Right lobe of liver (tissue), 6 donors: ENCODE measurements at regions not wholly inside any gene's neighbourhood (a gene's known extent, or its start where the extent isn't known, plus 50 kb on each side); places are given as distances from the start of the nearest gene placed in this dataset.

Experiments
- ATAC-seq, 4 donors: fragments of 200-7000 bp; cut with Tn5 transposase; one replicate each; pipeline ENCODE4 v1.9.1; 2020; ENCODE audit warnings: mild to moderate bottlenecking in 4 of 4, moderate library complexity in 4 of 4
- DNase-seq, 3 donors: peaks; one replicate each; pipeline ENCODE4 v3.0.0-alpha.2; 2020
- H3K27ac ChIP-seq, 3 donors: fragments of 200-600 bp; one replicate each; pipeline ENCODE4 v1.8.0; 2022
- H3K27me3 ChIP-seq, 2 donors: fragments of 200-600 bp; one replicate each; pipeline ENCODE4 v1.8.0; 2022
- H3K36me3 ChIP-seq, 4 donors: fragments of 200-600 bp; sonication (generic) in 1 of 4; one replicate each; pipeline versions ENCODE4 v1.5.1 to v1.8.0; 2017 to 2022; ENCODE audit warnings: control low read depth in 1 of 4
- H3K4me1 ChIP-seq, 4 donors: fragments of 200-600 bp; sonication (generic) in 1 of 4; one replicate each; pipeline versions ENCODE4 v1.5.1 to v1.8.0; 2017 to 2022; ENCODE audit warnings: control low read depth in 1 of 4
- H3K4me3 ChIP-seq, 3 donors: fragments of 200-600 bp; one replicate each; pipeline ENCODE4 v1.8.0; 2022
- H3K9me3 ChIP-seq, 4 donors: fragments of 200-600 bp; sonication (generic) in 1 of 4; one replicate each; pipeline versions ENCODE4 v1.5.1 to v1.8.0; 2017 to 2022; ENCODE audit warnings: control low read depth in 1 of 4
- POLR2A ChIP-seq: fragments of 450-650 bp; IDR thresholded peaks from one replicate; pipeline ENCODE4 v1.6.1; 2017; ENCODE audit warnings: antibody characterized with exemption, mild to moderate bottlenecking
- WGBS: methylation state at CpG from one replicate; pipeline ENCODE4 v1.1.6; 2018; ENCODE audit warnings: low coverage, low lambda C conversion rate; ENCODE audit not compliant: insufficient coverage; ENCODE audit errors: missing lambda C conversion rate; 5-methylcytosine and 5-hydroxymethylcytosine counted together
- intact Hi-C, 2 donors: fragments of 100-400 bp; cut with DNase I; formaldehyde crosslinking; loops; one replicate each; pipeline versions ENCODE4 v1.11.2 to v1.14.1; 2022
- TF ChIP-seq, protein P1 (sequence below), 4 donors: fragments of 200-600 bp in 3 of 4; fragments of 450-650 bp in 1 of 4; IDR thresholded peaks; one replicate each; pipeline versions ENCODE4 v1.5.1 to v1.8.0; 2016 to 2022; ENCODE audit warnings: antibody characterized with exemption in 4 of 4, mild to moderate bottlenecking in 2 of 4
- donor health status: DM: no; HTN: yes; CAD: no.
- donor health status: DM: no; HTN: no; CAD: no.
- donor health status: DM: no; HTN: no; CAD: no.
- donor health status: DM: no; HTN: yes; CAD: no.
- donor health status: DM: no; HTN: yes; CAD: no.

DNA sequence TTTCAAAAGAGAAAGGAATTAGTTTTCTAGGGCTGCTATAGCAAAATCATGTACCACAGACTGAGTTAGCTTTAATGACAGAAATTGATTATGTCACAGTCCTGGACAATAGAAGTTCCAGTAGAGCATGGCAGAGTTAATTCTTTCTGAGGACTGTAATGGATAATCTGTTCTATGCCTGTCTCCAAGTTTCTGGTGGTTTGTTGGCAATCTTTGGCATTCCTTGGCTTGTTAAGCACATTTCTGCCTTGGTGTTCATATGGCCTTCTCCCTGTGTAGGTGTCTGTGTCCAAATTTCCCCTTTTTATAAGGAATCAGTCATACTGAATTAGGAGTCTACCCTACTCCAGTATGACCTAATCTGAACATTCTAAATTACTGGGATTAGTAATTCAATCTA is 336.1 kb upstream of the PABPC4L start:
- Histone ChIP-seq H3K27ac (no peak overlapping the region), H3K4me1 (no peaks in the 10 kb centered on the region), H3K27me3 (no peaks in the 10 kb centered on the region), H3K36me3 (no peaks in the 10 kb centered on the region), H3K9me3 (no peaks in the 10 kb centered on the region), H3K4me3 (no peak overlapping the region)
- intact Hi-C loops: no loop called here
- no peak for ATAC-seq
- DNase-seq: no peak
- TF ChIP-seq POLR2A: no peak
- TF ChIP-seq, protein P1, sequence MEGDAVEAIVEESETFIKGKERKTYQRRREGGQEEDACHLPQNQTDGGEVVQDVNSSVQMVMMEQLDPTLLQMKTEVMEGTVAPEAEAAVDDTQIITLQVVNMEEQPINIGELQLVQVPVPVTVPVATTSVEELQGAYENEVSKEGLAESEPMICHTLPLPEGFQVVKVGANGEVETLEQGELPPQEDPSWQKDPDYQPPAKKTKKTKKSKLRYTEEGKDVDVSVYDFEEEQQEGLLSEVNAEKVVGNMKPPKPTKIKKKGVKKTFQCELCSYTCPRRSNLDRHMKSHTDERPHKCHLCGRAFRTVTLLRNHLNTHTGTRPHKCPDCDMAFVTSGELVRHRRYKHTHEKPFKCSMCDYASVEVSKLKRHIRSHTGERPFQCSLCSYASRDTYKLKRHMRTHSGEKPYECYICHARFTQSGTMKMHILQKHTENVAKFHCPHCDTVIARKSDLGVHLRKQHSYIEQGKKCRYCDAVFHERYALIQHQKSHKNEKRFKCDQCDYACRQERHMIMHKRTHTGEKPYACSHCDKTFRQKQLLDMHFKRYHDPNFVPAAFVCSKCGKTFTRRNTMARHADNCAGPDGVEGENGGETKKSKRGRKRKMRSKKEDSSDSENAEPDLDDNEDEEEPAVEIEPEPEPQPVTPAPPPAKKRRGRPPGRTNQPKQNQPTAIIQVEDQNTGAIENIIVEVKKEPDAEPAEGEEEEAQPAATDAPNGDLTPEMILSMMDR (IDR thresholded peaks at IDR 0.05): no peak

DNA sequence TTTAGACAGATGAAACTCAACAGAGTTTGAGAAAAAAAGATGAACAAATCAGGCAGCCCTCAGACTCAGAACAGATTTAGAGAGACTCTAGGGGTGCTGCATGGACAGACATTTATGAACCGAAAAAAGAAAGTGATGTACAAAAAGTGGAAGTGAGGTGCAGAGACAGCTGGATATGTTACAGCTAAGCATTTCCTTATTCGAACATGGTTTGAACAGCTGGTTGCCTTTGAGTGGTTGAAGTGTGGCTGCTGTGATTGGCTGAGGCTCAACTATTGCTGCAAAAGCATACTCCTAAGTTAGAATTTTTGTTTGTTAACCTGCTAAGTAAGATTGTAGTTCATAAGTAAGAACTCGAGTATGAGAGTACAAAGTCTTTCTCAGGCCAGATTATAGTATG is 331.5 kb upstream of the PABPC4L start:
- H3K27me3 ChIP-seq: no peaks in the 10 kb centered on the region
- TF ChIP-seq POLR2A: no peak
- TF ChIP-seq, protein P1 (IDR thresholded peaks at IDR 0.05): no peak
- intact Hi-C loops: no loop called here
- no peak overlapping the region for H3K27ac ChIP-seq
- 27% methylated on average over 3 of the region's 3 CpGs for WGBS
- no peaks in the 10 kb centered on the region for H3K4me1 ChIP-seq
- no peaks in the 10 kb centered on the region for H3K9me3 ChIP-seq
- H3K36me3 ChIP-seq: no peaks in the 10 kb centered on the region
- DNase-seq (no peak), ATAC-seq (no peak)
- no peak overlapping the region for H3K4me3 ChIP-seq

DNA sequence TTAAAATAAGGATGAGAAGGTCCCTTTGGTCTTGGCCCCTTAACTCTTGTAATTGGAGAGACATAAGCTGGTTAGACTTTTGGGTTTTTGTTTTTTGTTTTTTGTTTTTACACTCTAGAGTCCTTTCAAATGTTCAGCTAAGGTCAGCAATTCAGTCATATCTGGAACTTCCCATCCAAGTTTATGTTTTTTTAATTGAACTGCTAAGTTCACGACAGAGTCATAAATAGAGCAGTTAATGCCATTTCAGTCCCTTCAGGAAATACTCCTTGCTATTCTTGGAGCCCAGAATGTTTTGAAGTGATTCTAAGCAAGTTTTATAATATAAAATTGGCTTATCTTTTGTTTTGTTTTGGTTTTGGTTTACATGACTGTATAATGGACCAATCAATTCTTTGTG is 329.4 kb upstream of the PABPC4L start:
- Histone ChIP-seq H3K27ac (no peak overlapping the region), H3K4me1 (no peaks in the 10 kb centered on the region), H3K9me3 (no peaks in the 10 kb centered on the region), H3K4me3 (no peak overlapping the region), H3K36me3 (no peaks in the 10 kb centered on the region), H3K27me3 (no peaks in the 10 kb centered on the region)
- intact Hi-C loops: no loop called here
- no peak for ATAC-seq
- no peak for DNase-seq
- TF ChIP-seq, protein P1 (IDR thresholded peaks at IDR 0.05): no peak
- TF ChIP-seq POLR2A: no peak
- WGBS: 33% methylated on average over 1 of the region's 1 CpG

DNA sequence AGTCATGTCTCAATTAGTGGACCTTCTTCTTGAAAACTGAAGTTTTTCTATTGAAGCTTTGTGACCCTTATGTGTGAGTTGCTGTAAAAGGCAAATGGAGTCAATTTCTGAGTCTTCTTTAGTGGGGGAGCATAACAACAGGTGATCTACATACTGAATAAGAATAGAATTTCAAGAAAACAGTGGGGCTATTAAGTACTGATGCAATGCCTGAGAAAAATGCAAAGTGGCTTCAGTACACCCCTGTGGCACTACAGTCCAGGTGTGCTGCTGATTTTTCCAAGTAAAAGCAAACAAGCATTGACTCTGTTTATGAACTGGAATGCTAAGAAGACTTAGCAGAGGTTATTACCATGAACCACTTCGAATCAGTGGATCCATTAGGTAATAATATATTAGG is 328.0 kb upstream of the PABPC4L start:
- ATAC-seq: no peak
- Histone ChIP-seq H3K4me1 (no peaks in the 10 kb centered on the region), H3K4me3 (no peak overlapping the region), H3K9me3 (no peaks in the 10 kb centered on the region), H3K36me3 (no peaks in the 10 kb centered on the region), H3K27ac (no peak overlapping the region), H3K27me3 (no peaks in the 10 kb centered on the region)
- no peak for DNase-seq
- 18% methylated on average over 1 of the region's 1 CpG for WGBS
- TF ChIP-seq, protein P1 (IDR thresholded peaks at IDR 0.05): no peak
- TF ChIP-seq POLR2A: no peak
- intact Hi-C loops: no loop called here

DNA sequence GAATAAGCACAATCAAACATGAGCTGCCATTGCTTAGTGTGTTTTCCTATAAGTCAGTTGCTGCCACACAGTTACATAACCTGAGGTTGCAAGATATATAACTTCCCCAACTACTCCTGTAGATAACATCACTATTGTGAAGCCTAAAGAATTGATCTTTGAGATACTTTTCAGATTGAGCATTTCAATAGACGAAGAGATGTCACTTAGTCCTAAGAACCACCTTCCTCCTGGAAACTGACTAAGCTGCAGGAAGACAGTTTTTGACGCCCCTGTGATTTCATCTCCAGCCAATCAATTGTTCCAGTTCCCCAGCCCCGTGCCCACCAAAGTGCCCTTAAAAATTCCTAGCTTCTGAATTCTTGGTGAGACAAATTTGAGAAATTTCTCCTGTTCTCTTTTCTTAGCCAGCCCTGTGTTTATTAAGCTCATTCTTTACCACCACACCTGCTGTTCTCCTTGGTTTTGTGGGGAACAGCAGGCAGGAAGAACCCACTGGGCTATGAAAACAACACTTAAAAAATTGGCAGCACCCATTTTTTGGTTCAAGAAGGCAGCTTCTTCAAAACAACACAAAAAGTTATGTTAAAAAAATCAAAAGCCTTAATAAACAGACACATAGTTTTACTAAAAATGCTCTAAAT is 317.1 kb upstream of the PABPC4L start:
- WGBS: 18% methylated on average over 3 of the region's 3 CpGs
- intact Hi-C loops: no loop called here
- Histone ChIP-seq H3K27ac (no peak overlapping the region), H3K36me3 (no peaks in the 10 kb centered on the region), H3K9me3 (no peaks in the 10 kb centered on the region), H3K4me3 (no peak overlapping the region), H3K27me3 (no peaks in the 10 kb centered on the region), H3K4me1 (no peaks in the 10 kb centered on the region)
- TF ChIP-seq POLR2A: no peak
- TF ChIP-seq, protein P1 (IDR thresholded peaks at IDR 0.05): no peak
- ATAC-seq (no peak), DNase-seq (no peak)
